HG02678 (cell line): ENCODE measurements at regions not wholly inside any gene's neighbourhood (a gene's known extent, or its start where the extent isn't known, plus 50 kb on each side); places are given as distances from the start of the nearest gene placed in this dataset.
"Not testable (repeated sequence)": the region's sequence is repeated elsewhere in the genome, so short reads cannot be mapped to it uniquely, and the experiment has no call there.

Experiments used
- ATAC-seq: cut with Tn5 transposase; IDR thresholded peaks from one replicate; pipeline ENCODE4 v1.9.1; 2021; ENCODE audit warnings: mild to moderate bottlenecking, moderate library complexity; ENCODE audit not compliant: unreplicated experiment

DNA sequence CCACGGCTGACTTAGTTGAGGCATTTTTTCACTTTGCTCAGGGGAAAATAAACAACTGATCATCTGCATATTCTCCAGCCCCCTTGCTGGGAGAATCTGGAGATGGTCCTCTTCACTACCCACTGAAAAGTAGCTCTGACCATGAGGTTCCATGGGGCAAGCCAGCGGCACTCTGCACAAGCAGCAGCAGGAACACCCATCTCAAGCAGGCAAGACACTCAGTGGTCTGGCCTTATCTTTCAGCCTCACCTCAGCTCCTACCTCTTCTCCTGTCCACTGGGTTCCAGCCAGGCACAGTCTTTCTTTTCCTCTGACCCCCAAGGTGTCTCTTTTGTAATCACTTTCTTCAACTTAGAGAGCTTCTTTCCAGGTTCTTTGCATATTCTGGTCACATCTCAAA lies 280.8 kb upstream of the GRIA1 start:
- no peak for ATAC-seq

DNA sequence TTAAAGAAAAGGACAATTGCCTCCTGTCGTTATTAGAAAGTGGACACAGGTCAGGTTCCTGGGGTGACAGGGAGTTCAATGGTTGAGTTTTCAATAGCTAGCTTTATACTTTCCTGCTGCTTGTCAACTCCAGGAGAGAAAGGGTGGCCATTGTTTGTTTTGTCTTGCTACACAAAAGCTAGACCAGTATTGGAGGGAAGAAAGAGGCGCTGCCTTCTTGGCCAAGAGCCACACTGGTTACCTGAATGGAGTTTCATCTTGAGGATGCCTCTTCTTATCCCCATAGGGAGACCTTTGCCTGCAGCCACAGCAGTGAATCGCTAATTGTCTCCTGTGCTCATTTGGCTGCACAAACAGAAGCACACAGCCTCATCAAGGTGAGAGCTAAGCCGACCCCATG lies 279.4 kb upstream of the GRIA1 start:
- ATAC-seq: no peak

DNA sequence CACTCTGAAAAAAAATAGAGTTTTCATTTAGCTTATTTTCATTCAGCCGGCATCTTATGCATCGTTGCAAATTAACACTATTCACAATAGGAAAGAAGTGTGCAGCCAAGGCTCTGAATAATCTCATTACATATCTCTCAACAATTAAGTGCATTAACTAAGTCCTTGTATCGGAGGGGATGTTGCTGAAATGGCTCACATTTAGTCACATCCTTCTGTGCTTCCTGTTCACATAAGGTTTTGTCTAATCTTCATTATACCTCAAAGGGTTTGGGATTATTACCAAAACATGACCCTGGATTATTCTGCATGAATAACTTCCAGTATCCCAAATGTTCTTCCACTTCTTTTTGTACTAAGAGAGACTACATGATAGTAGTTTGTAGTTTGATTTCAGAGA lies 278.0 kb upstream of the GRIA1 start:
- ATAC-seq: no peak

DNA sequence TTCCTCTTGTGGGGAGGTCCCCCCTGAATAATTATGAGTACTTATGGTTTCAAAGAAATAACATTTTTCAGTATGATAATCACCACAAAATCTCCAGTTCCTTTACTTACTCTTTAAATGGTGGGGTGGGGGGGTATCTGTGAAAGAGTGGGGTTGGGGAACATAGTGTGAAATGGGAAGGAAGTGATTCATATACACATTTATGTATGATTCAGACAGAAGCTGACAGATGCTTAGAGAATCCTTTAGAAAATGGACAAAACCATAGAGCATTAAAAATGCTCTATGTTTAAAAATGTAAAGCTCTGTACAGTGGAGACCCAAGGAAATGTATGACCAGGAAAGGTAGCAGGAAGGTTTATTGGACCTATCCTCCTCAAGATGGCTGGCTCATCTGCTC lies 267.5 kb upstream of the GRIA1 start:
- no peak for ATAC-seq

DNA sequence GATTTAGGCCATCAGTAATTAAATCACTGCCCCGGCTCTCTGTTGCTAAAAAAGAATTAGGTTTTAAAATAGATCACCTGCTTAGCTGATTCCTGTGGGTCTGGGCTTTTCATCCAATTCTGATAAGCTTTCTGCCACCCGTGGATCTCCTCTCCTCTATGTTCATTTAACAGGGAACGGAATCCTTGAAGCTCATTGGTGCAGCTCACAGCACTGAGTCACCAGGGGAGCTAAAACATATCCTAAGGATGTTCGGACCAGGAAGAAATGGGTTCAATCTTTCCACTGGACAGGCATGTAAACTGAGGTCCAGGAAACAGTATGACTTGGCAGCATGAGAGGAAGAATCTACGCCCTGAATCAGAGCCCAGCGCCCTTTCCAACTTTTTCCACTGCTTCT lies 267.1 kb upstream of the GRIA1 start:
- ATAC-seq: no peak

DNA sequence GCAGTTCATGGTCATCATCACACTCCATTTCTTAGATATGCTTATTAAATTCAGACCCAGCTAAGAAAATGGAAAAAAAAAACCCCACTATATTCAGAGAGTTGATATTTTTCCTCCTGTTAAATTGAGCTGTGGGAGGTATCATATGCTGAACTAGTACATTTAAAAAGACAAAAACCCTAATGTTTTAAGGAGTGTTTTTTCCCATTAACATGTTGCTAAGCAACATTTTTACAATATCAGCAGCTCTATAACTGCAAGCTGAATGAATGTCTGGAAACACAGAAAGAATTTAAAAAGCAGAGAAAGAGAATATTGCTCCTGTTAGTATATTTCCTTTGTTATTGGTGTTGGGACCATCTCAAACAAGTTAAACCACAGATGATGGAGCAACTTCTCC lies 265.8 kb upstream of the GRIA1 start:
- no peak for ATAC-seq

DNA sequence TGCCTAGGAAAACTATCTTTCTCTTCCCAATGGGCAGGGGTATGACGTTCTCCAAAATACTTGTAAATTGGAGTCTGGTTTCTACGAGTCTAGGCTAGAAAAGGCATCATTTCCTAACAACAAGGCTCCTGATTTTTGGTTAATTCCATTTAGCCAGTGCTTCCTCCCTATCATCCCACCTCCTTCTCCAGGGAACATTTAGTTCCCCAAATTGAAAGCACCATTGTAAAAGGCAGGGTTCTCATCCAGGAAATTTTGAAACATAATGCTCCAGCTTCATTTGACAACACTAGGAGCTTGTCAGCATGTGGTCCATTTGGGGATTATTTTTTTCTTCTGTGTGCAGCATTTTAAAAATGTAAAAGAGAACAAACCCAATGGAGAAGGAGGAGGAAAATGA lies 256.5 kb upstream of the GRIA1 start:
- ATAC-seq: no peak

DNA sequence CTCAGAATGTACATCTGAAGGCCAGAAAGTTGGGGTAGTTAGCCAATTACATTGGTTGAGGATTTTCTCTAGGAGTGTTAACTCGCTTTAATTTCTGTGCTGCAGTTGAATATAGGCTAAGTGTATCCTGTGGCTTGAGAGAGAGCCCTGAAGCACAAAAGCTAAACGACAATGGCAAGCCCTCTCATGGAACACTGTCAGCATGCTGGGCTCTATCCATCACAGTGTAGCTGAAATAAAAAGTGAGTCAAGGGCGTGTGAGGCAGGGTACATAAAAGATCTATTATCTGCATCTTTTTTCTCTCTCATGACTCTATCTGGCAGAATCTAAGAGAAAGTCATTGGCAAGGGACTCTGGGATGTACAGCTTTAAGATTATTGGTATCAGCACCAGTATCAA lies 254.2 kb upstream of the GRIA1 start:
- no peak for ATAC-seq

DNA sequence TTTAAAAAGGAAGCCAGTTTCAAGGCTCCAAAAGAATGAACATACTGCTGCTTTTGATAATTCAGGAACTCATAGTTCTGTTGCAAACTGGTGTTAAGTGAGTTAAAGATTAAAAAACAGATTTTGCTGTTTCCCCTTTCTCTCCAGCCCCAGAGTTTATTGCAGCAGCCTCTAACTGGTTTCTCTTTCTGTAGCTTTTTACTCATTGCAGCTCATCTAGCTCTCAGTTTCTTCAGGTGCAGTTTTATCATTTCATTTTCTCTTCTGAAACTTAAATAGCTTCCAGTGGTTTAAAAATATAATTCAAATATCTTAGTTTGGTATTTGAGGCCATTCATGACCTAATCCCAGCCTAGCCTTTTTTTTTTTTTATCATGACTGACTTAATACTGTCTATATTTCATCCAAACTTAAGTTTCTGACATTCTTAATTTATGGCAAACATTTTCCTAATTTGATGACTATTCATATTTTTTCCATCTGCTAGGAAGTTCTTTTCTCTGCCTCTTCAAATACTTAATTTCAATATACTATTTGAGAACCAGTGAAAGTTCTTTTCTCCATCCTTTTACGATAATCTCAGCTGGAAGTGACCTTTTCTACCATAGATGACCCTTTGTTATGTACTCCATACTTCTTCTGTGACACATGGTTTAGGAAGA lies 252.7 kb upstream of the GRIA1 start:
- peak; percentile 86 for ATAC-seq

DNA sequence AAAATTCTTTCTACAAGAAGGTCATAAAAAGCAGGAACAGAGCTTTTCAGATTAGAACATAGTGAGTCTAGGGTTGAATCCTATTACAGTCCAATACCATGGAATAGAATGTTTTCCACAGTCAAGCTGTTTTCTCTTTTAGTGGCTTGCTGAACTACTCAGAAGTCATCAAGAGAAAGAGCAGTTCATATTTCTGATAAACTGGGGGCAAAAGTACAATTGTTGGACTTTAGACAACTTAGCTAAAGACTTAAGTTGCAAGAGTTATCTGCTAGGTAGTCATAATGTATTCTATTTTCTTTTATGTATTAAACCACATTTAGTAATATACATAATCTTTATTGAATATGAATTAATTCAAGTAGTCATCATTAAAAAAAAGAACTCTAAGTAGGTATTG lies 233.1 kb upstream of the GRIA1 start:
- no peak for ATAC-seq

DNA sequence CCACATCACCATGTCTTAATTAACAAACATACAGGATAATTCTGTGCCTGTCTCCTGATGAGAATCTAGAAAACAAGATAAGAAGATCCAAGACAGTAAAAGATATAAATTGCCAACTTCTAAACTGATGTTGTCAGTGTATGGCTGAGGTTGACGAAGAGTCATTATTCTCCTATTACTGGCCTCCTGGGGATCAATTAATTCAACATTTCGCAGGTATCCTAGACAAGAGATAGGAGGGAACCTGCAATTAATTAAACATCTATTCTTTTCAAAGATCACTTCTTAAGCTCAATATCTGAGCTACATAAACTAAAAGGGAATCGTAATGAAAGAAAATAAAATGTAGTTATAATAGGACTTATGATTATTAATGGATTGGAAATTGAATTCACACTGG lies 232.0 kb upstream of the GRIA1 start:
- no peak for ATAC-seq

DNA sequence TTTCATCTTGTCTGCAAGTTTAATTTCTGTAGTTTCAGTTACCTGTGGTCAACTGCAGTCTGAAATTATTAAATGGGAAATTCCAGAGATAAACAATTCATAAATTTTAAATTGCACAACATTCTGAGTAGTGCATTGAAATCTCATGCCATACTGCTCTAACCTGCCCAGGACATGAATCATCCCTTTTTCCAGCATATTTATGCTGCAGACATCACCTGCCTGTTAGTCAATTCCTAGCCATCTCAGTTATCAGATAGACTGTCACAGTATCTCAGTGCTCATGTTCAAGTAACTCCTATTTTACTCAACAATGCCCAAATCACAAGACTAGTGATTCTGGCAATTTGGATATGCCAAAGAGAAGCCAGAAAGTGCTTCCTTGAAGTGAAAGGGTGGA lies 223.0 kb upstream of the GRIA1 start:
- no peak for ATAC-seq

DNA sequence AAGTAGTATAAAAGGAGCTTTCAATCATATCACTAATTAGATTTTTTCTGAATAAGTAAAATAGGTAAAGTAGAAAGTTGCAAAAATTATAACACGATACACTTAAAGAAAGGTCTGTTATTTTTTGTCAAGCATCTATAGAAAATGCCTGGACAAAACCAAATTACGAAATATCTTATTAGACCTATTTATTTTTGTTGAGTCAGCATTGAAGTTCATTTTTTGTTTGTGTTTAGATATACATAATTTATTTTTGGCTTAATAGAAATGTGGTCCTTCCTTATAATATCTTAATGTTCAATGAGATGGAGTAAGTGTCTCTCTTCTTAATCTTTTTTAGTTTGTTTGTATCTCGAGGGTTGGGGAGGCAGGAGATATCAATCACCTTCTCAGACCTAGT lies 214.8 kb upstream of the GRIA1 start:
- ATAC-seq: no peak

DNA sequence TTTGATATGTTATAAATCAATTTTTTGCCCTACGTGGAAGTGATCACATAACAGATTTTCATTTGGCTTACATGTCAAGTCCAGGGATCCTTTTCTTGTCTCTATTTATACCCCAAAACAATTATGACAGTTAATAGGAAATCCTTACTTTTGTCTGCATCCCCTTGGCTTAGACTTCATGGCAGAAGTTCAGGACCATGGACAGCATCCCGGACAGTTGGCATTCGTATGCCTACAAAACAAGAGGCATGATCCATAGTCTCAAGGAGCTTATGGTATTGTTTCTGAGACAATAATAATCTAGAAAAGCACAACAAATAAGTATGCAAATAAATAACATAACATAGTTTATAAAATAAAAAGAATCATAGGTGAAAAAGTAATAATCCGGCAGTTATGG lies 214.3 kb upstream of the GRIA1 start:
- ATAC-seq: no peak

DNA sequence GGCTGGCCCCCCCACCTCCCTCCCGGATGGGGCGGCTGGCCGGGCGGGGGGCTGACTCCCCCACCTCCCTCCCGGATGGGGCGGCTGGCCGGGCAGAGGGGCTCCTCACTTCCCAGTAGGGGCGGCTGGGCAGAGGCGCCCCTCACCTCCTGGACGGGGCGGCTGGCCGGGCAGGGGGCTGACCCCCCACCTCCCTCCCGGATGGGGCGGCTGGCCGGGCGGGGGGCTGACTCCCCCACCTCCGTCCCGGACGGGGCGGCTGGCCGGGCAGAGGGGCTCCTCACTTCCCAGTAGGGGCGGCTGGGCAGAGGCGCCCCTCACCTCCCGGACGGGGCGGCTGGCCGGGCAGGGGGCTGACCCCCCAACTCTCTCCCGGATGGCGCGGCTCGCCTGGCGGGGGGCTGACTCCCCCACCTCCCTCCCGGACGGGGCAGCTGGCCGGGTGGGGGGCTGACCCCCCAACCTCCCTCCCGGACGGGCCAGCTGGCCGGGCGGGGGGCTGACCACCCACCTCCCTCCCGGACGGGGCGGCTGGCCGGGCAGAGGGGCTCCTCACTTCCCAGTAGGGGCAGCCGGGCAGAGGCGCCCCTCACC lies 194.1 kb upstream of the GRIA1 start:
- ATAC-seq: not testable (repeated sequence)

DNA sequence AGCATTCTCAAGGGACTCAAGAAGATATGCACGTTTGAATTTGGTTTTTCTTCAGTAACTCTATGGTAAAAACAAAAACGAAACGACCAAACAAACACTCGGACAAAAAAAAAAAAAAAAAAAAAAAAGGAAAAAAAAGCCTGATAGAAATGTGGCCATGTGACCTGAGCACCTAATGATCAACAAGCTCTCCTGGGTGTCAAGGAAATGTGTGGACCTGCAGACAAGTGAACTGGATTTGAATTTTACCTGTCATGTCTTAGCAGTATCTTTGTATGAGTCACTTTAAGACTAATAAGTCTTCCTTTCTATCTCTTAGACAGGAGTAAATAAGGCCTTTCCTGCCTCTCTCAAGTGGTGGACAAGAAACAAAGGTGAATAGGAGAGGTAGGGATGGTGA lies 190.6 kb upstream of the GRIA1 start:
- no peak for ATAC-seq

DNA sequence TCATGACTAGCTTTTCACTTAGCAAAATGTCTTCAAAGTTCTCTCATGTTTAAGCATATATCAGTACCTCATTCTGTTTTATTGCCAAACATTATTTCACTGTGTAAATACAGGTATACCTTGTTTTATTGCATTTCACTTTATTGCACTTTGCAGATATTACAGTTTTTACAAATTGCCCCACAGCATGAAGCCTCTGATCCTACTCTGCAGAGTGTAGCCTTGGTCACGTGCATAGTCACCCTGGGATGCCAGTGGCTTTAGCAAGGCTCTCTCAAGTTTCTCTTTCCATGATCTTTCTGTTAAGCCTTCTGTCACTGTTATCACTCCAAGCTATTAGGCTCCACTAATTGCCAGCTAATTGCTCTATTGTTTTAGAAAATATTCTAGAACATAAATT lies 182.2 kb upstream of the GRIA1 start:
- no peak for ATAC-seq

DNA sequence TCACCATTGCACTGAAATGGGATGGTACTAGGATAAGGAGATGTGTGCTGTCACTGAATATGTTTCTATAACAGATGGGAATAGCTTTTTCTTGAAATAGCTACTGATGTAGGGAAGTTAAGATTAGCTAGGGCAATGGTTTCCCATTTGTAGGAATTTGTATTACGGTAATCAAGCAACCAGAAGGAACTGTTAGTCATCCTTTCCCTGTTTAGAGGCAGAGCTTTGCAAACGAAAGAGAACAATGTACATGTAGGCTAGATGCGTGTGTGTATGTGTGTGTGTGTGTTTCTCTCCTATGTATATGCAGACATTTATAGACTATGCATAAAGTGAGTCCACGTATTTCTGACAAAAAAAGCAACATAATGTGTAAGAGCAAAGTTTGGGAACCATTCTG lies 171.9 kb upstream of the GRIA1 start:
- ATAC-seq: no peak

DNA sequence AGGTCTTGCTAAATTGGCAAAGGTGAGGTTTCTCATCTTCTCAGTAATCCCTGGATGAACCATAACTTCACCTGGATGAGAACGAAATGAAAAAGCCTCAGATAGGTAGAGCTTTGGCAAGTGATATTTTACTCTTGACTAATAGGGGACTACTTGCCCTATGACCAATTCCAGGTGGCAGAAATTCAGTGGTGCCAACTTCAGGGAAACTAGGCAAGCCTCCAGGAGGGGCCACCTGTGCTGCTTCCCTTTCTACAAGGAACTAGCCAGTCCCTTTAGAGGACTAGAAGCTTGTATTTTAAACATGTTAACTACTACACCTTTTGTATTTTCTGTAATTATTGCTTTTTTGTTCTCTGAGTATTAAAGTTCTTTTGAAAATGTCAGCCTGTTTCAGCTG lies 169.0 kb upstream of the GRIA1 start:
- no peak for ATAC-seq

DNA sequence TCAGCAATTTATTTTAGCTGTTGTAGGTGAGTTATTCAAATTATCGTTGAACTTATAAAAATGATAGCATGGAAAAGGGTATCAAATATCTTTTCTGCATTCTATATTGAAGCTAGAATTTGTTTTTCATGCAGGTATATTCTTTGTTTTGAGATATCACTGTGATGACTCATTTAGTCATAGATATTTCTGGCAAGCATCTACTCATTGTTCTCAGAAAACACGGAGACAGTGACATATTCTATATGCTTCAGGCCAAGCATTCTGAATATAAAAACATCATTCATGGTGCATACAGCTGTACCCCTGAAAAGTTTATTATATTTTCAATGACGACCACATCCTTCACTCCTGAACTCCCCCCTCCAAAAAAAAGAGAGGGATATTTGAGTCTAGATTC lies 150.3 kb upstream of the GRIA1 start:
- no peak for ATAC-seq

DNA sequence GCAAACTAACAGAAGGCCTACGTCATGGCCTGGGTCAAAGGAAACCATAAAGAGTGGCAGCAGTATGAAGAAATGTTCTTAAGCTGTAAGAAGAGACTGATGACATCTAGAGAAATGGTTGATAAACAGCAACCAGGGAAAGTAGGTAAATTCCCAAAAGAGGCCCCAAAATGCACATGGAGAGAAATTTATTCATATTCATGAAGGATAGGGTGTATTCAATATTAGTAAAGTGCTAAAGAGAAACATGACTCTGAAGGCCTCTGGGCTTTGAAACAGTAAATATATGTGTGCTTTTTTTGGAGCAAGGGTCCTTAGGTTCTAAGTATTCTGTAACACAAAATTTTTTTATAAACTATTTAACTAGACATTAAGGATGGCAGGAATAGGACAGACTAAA lies 149.7 kb upstream of the GRIA1 start:
- no peak for ATAC-seq

DNA sequence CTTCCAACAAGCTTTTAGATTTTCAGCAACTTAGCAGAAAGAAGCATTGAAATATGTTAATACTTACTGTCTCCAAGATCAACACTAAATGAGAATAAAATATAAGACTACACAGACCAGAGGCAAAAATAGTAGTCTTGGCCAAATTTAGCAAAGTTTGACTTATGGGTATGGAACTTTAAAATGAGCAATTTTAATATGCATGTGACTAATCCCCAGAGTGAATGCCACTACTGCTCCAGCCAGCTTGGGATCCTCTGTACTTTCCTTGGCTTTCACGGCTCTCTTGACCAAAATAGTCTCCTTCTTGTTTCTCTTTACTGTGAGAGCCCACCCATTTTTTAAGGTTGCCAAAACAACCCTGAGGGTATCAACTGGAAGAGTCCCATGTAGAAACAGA lies 148.0 kb upstream of the GRIA1 start:
- ATAC-seq: no peak

DNA sequence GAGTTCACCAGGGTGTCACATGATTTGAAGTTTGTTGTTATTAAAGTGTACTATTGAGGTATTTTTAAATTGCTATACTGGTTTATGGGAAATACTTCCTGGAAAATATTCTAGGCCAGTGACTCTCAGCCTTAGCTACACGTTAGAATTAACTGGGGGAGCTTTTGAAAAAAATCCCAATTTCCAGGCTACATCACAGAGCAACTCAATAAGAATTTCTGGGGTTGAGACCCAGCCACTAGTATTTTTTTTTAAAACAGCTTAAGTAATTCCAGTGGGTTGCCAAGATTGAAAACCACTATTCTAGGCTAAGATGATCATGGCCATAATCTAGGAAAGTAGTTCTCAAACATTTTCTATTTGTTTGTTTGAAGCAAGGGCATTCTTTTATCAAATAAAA lies 142.9 kb upstream of the GRIA1 start:
- ATAC-seq: no peak
